BLaER1 treated with 17β-estradiol and CSF1 and Interleukin-3, amounts not matched to agents 10 nM and 100 nM (cell line): ENCODE measurements at regions not wholly inside any gene's neighbourhood (a gene's known extent, or its start where the extent isn't known, plus 50 kb on each side); places are given as distances from the start of the nearest gene placed in this dataset.

Experiments
- H3K27ac ChIP-seq, 11 experiments: shearing (Covaris generic); formaldehyde crosslinking; 2 replicates each; pipeline ENCODE4 v1.8.1; 2022
- H3K27me3 ChIP-seq, 11 experiments: shearing (Covaris generic); formaldehyde crosslinking; 2 replicates each; pipeline ENCODE4 v1.8.1; 2022
- H3K36me3 ChIP-seq, 11 experiments: shearing (Covaris generic); formaldehyde crosslinking; 2 replicates each; pipeline ENCODE4 v1.8.1; 2022
- H3K4me1 ChIP-seq, 10 experiments: shearing (Covaris generic); formaldehyde crosslinking; 2 replicates each; pipeline ENCODE4 v1.8.1; 2022
- H3K4me2 ChIP-seq, 11 experiments: shearing (Covaris generic); formaldehyde crosslinking; 2 replicates each; pipeline ENCODE4 v1.8.1; 2022
- H3K4me3 ChIP-seq, 10 experiments: shearing (Covaris generic); formaldehyde crosslinking; 2 replicates each; pipeline ENCODE4 v1.8.1; 2022
- H3K9ac ChIP-seq, 11 experiments: shearing (Covaris generic); formaldehyde crosslinking; 2 replicates each; pipeline ENCODE4 v1.8.1; 2022
- H3K9me3 ChIP-seq, 11 experiments: shearing (Covaris generic); formaldehyde crosslinking; replicated peaks in 1 of 11; 2 replicates each; pipeline ENCODE4 v1.8.1; 2022
- H4K20me1 ChIP-seq, 11 experiments: shearing (Covaris generic); formaldehyde crosslinking; 2 replicates each; pipeline ENCODE4 v1.8.1; 2022
- Cebpa-rat ChIP-seq, 11 experiments: shearing (Covaris generic); IDR thresholded peaks; 2 replicates each; pipeline ENCODE4 v1.8.1; 2022

DNA sequence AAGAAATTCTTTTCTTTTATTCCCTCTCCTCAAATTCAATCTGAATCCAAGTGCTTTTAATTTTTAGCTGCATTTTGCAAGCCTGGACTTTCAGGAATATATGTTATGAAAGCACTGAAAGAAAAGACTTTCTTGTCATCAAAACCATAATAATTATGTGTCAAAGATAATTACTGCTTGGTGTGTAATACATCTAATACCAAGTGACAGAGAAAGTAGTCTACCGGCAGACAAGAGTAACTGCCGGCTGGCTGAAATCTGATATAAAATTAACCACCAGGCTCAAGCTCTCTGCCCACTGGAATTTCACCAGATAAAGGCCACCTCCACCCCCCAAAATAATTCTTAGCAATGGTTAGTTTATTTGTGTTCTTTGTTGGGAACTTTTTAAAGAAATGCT is 220.9 kb upstream of the CDIN1 start:
- peaks cover 36 to 51% (median 46%) of the 10 kb centered on the region in 10 experiments for H3K4me1 ChIP-seq
- no peak overlapping the region for H3K4me3 ChIP-seq
- no peaks in the 10 kb centered on the region for H3K27me3 ChIP-seq
- peak overlapping the region in 4 of 11 experiments; percentile 62 to 66 (median 62); a peak in 7 of 22 replicates for H3K9ac ChIP-seq
- H3K36me3 ChIP-seq: no peaks in the 10 kb centered on the region
- peaks cover 0 to 13% (median 5%) of the 10 kb centered on the region in 11 experiments; a peak in 6 of 22 replicates for H3K9me3 ChIP-seq
- H3K4me2 ChIP-seq: peak overlapping the region; percentile 72 to 94 (median 86)
- peak overlapping the region in 9 of 11 experiments; percentile 73 to 86 (median 82); a peak in 17 of 22 replicates for H3K27ac ChIP-seq
- TF ChIP-seq Cebpa-rat (IDR thresholded peaks at IDR 0.05): no peak
- no peaks in the 10 kb centered on the region for H4K20me1 ChIP-seq

DNA sequence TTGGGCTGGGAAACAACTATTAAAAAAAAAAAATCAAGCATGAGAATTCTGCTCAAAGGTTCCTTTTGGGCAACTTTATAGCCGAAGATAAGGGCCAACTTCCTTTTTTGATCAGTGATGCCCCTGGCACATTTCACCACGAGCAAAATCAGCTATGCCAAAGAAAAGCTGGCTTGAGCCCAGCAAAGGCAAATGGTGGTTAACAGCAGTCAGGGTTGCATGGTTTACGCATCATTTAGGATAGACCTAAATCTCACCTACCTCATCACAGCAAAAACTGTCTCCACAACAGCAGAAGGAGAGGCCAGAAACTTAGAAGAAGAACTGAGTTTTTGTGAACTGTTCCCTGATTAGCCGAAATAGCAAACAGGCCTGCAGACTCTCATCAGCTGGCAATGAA is 220.1 kb upstream of the CDIN1 start:
- Histone ChIP-seq H3K4me1 (peaks cover 39 to 56% (median 48%) of the 10 kb centered on the region in 10 experiments), H3K9me3 (peaks cover 0 to 5% (median 1%) of the 10 kb centered on the region in 11 experiments; a peak in 6 of 22 replicates), H3K27ac (peak overlapping the region in 6 of 11 experiments; percentile 1 to 86 (median 79); a peak in 6 of 22 replicates), H3K9ac (no peak overlapping the region), H3K36me3 (no peaks in the 10 kb centered on the region), H3K4me2 (peak overlapping the region; percentile 72 to 94 (median 86)), H4K20me1 (no peaks in the 10 kb centered on the region), H3K27me3 (no peaks in the 10 kb centered on the region), H3K4me3 (no peak overlapping the region)
- no peak for TF ChIP-seq Cebpa-rat (IDR thresholded peaks at IDR 0.05)

- no peak overlapping the region for H3K9ac ChIP-seq
- H3K9me3 ChIP-seq: peaks cover 0 to 4% (median 0%) of the 10 kb centered on the region in 11 experiments; a peak in 3 of 22 replicates
- no peak overlapping the region for H3K4me2 ChIP-seq
- no peak overlapping the region for H3K27ac ChIP-seq
- H3K4me1 ChIP-seq: peaks cover 34 to 69% (median 50%) of the 10 kb centered on the region in 10 experiments
- TF ChIP-seq Cebpa-rat (IDR thresholded peaks at IDR 0.05): no peak
- no peak overlapping the region for H3K4me3 ChIP-seq
- no peaks in the 10 kb centered on the region for H4K20me1 ChIP-seq
- H3K36me3 ChIP-seq: no peaks in the 10 kb centered on the region
- H3K27me3 ChIP-seq: no peaks in the 10 kb centered on the region
These were observed 218.0 kb upstream of the CDIN1 start for GRCh38 chr15:36361351-36361870.

DNA sequence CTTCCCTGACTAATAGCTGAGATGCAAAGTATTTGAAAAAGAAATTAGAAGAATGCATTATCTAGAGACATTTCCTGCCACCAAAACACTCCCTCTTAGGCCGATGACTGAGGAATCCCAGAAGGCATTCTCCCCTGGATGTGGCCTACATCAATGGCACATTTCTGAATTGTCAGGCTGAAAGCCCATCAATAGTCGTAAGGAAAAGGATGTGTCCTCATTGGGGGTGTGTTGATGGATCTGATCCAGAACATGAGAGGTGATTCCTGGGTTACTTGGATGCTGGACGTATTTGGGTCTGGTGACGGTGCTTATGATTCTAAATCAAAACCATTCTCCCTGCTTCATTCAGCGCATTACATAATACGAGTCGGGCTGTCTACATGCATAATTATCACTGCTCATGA is 216.9 kb upstream of the CDIN1 start:
- no peaks in the 10 kb centered on the region for H4K20me1 ChIP-seq
- H3K36me3 ChIP-seq: no peaks in the 10 kb centered on the region
- no peak overlapping the region for H3K4me3 ChIP-seq
- peaks cover 23 to 69% (median 47%) of the 10 kb centered on the region in 10 experiments for H3K4me1 ChIP-seq
- no peak overlapping the region for H3K9ac ChIP-seq
- no peaks in the 10 kb centered on the region for H3K27me3 ChIP-seq
- peaks cover 0 to 8% (median 0%) of the 10 kb centered on the region in 11 experiments; a peak in 3 of 22 replicates for H3K9me3 ChIP-seq
- TF ChIP-seq Cebpa-rat (IDR thresholded peaks at IDR 0.05): no peak
- no peak overlapping the region for H3K27ac ChIP-seq
- no peak overlapping the region for H3K4me2 ChIP-seq

DNA sequence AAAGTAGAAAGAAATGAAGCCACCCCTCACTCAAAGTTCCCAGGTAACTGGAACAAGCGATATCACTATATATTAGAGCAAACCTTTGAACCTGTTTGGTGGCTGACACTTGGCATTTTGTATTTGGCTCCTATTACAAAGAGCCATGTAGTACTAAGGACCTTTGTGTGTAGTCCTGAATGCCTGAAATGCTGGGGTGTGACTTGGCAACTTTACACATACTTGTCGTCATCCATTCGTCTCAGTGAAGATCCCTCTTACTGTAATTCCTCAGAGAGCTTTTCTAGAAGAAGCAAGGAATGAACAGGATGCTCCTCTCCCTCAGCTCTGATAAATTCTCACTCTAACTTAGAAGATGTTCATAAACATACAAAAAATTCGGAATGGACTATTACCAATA is 216.1 kb upstream of the CDIN1 start:
- TF ChIP-seq Cebpa-rat (IDR thresholded peaks at IDR 0.05): no peak
- no peaks in the 10 kb centered on the region for H3K36me3 ChIP-seq
- no peaks in the 10 kb centered on the region for H4K20me1 ChIP-seq
- H3K4me1 ChIP-seq: peaks cover 15 to 62% (median 39%) of the 10 kb centered on the region in 10 experiments
- no peak overlapping the region for H3K9ac ChIP-seq
- peaks cover 0 to 8% (median 0%) of the 10 kb centered on the region in 11 experiments; a peak in 4 of 22 replicates for H3K9me3 ChIP-seq
- no peak overlapping the region for H3K27ac ChIP-seq
- H3K4me3 ChIP-seq: no peak overlapping the region
- no peaks in the 10 kb centered on the region for H3K27me3 ChIP-seq
- H3K4me2 ChIP-seq: no peak overlapping the region

GRCh38 chr15:36364377-36364776 is 215.0 kb upstream of the CDIN1 start:
- Histone ChIP-seq H3K9me3 (peaks cover 0 to 8% (median 0%) of the 10 kb centered on the region in 11 experiments; a peak in 4 of 22 replicates), H3K27me3 (no peaks in the 10 kb centered on the region), H3K9ac (no peak overlapping the region), H3K4me1 (peaks cover 4 to 51% (median 29%) of the 10 kb centered on the region in 10 experiments), H3K36me3 (no peaks in the 10 kb centered on the region), H4K20me1 (no peaks in the 10 kb centered on the region), H3K27ac (peak overlapping the region in 2 of 11 experiments; percentile 24 to 74; a peak in 3 of 22 replicates), H3K4me3 (no peak overlapping the region), H3K4me2 (peak overlapping the region in 4 of 11 experiments; percentile 0 to 66 (median 32); a peak in 3 of 22 replicates)
- TF ChIP-seq Cebpa-rat (IDR thresholded peaks at IDR 0.05): no peak

- peak overlapping the region in 9 of 11 experiments; percentile 11 to 68 (median 42); a peak in 15 of 22 replicates for H3K4me2 ChIP-seq
- H3K27ac ChIP-seq: peak overlapping the region in 9 of 11 experiments; percentile 41 to 78 (median 56); a peak in 16 of 22 replicates
- H3K36me3 ChIP-seq: no peaks in the 10 kb centered on the region
- H4K20me1 ChIP-seq: no peaks in the 10 kb centered on the region
- peak overlapping the region in 3 of 11 experiments; percentile 8 to 50 (median 24); a peak in 3 of 22 replicates for H3K9ac ChIP-seq
- TF ChIP-seq Cebpa-rat (IDR thresholded peaks at IDR 0.05): peak in 5 of 11 experiments; percentile 55 to 82 (median 80); a peak in 8 of 22 replicates
- H3K27me3 ChIP-seq: no peaks in the 10 kb centered on the region
- no peak overlapping the region for H3K4me3 ChIP-seq
- H3K9me3 ChIP-seq: peaks cover 0 to 8% (median 0%) of the 10 kb centered on the region in 11 experiments; a peak in 4 of 22 replicates
- H3K4me1 ChIP-seq: peaks cover 0 to 43% (median 23%) of the 10 kb centered on the region in 10 experiments; a peak in 14 of 20 replicates
These were observed 213.5 kb upstream of the CDIN1 start for GRCh38 chr15:36365963-36366362.

GRCh38 chr15:36370051-36370730 is 209.2 kb upstream of the CDIN1 start:
- Histone ChIP-seq H3K9me3 (peaks cover 0 to 8% (median 0%) of the 10 kb centered on the region in 11 experiments; a peak in 4 of 22 replicates), H4K20me1 (no peaks in the 10 kb centered on the region), H3K4me1 (peaks cover 0 to 27% (median 20%) of the 10 kb centered on the region in 10 experiments; a peak in 14 of 20 replicates), H3K4me3 (no peak overlapping the region), H3K27ac (no peak overlapping the region), H3K4me2 (no peak overlapping the region), H3K36me3 (no peaks in the 10 kb centered on the region), H3K9ac (no peak overlapping the region), H3K27me3 (no peaks in the 10 kb centered on the region)
- TF ChIP-seq Cebpa-rat (IDR thresholded peaks at IDR 0.05): no peak

- H4K20me1 ChIP-seq: no peaks in the 10 kb centered on the region
- H3K4me2 ChIP-seq: no peak overlapping the region
- H3K4me1 ChIP-seq: peaks cover 0 to 22% (median 14%) of the 10 kb centered on the region in 10 experiments; a peak in 14 of 20 replicates
- no peak overlapping the region for H3K27ac ChIP-seq
- no peaks in the 10 kb centered on the region for H3K36me3 ChIP-seq
- no peak for TF ChIP-seq Cebpa-rat (IDR thresholded peaks at IDR 0.05)
- no peaks in the 10 kb centered on the region for H3K27me3 ChIP-seq
- peaks cover 0 to 8% (median 0%) of the 10 kb centered on the region in 11 experiments; a peak in 4 of 22 replicates for H3K9me3 ChIP-seq
- no peak overlapping the region for H3K4me3 ChIP-seq
- H3K9ac ChIP-seq: no peak overlapping the region
These were observed 208.7 kb upstream of the CDIN1 start for GRCh38 chr15:36370731-36371112.
